ENCODE measurements at regions not wholly inside any gene's neighbourhood (a gene's known extent, or its start where the extent isn't known, plus 50 kb on each side); places are given as distances from the start of the nearest gene placed in this dataset.

DNA sequence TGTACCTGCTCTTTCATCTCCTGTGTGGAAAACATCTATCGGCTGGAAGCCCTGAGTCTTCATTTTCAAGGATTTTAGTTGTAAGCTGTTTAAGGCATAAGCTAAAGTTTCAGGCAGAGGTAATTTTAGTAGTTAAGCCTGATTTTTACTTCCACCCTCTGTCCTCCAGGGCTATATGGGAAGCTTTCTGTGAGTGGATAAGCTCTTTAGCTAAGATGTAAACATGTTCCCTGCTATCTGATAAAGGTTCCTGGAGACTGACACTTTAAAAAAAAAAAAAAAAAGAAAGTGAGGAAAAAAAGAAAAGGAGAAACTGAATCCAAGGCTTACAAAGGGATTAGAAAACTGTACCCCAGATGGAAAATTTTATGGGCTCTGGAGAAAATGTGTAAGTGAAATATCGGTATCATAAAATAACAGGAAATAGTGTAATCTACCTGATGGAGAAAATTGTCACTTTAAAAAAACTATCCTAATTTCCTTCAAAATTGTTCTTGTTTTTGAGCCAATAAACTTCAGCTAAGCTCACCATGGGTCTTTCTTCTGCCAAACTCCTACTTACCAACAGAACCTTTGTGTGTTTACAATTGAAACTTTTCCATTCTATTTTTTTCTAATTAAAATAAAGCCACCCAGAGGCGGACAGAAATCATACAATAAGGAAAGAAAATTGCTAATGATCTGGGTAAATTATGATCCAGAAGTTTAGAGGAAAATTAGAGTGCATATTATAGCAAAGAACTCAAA, 180.5 kb downstream of the TGFB2 start:
- Histone ChIP-seq H3K4me3 (ENCODE audit: extremely low read depth in 1 of 4, insufficient read depth in 2 of 4, low read depth in 3 of 4, low read length in 4 of 4) (no peak overlapping the region), H2AFZ (ENCODE audit: low read length) (0 out of 2 replicates have a peak overlapping the region, but pooled peaks have one; percentile 17), H4K5ac (ENCODE audit: insufficient read length, low read depth, low read length) (no peak overlapping the region), H2AK5ac (ENCODE audit: low read depth, low read length) (no peak overlapping the region), H4K8ac (ENCODE audit: extremely low read depth, insufficient read depth, low read length) (no peak overlapping the region), H3K14ac (ENCODE audit: insufficient read length) (no peak overlapping the region), H2BK5ac (ENCODE audit: low read depth, low read length) (no peak overlapping the region), H3K9me3 (ENCODE audit: insufficient read depth in 2 of 2, low read depth in 1 of 2, low read length in 1 of 2) (no peaks in the 10 kb centered on the region), H3K23me2 (ENCODE audit: low read depth, low read length) (no peaks in the 10 kb centered on the region), H2BK15ac (ENCODE audit: low read length) (no peak overlapping the region), H3K27me3 (replicated peaks in 1 of 4; ENCODE audit: control insufficient read depth in 3 of 4, extremely low read depth in 1 of 4, insufficient read depth in 3 of 4, low read length in 3 of 4) (no peaks in the 10 kb centered on the region), H2BK12ac (ENCODE audit: low read depth, low read length) (no peak overlapping the region), H3K4me2 (ENCODE audit: insufficient read depth in 1 of 2, low read depth in 2 of 2, low read length in 2 of 2) (no peak overlapping the region), H3K4ac (replicated peaks; ENCODE audit: insufficient read length, low read depth, low read length) (no peak overlapping the region), H4K91ac (replicated peaks; ENCODE audit: insufficient read length, low read length) (no peak overlapping the region), H3K27ac (ENCODE audit: low read depth, low read length) (no peak overlapping the region), H3K79me2 (ENCODE audit: control insufficient read depth in 1 of 2, insufficient read depth in 2 of 2, low read length in 2 of 2) (no peaks in the 10 kb centered on the region), H3K4me1 (replicated peaks in 1 of 4; ENCODE audit: control insufficient read depth in 3 of 4, insufficient read depth in 4 of 4, low read length in 3 of 4) (no peaks in the 10 kb centered on the region; a peak in 1 of 7 replicates), H2BK120ac (replicated peaks; ENCODE audit: low read depth, low read length) (no peak overlapping the region), H3K23ac (ENCODE audit: insufficient read length) (no peak overlapping the region), H3K56ac (replicated peaks; ENCODE audit: insufficient read length, low read depth, low read length) (no peak overlapping the region), H4K20me1 (replicated peaks in 1 of 2; ENCODE audit: control insufficient read depth in 1 of 2, insufficient read depth in 2 of 2, low read length in 2 of 2) (no peaks in the 10 kb centered on the region), H3K36me3 (ENCODE audit: control insufficient read depth in 2 of 4, insufficient read depth in 4 of 4, low read length in 3 of 4) (no peaks in the 10 kb centered on the region), H3K18ac (ENCODE audit: extremely low read depth, low read length) (no peak overlapping the region), H2BK20ac (ENCODE audit: low read length) (no peak overlapping the region), H3K79me1 (ENCODE audit: low read depth, low read length) (no peaks in the 10 kb centered on the region), H3K9ac (replicated peaks in 1 of 4; ENCODE audit: extremely low read depth in 1 of 4, low read depth in 3 of 4, low read length in 3 of 4) (no peak overlapping the region)
- DNase-seq (ENCODE audit: low read depth in 1 of 2, low spot score in 2 of 2) (no peak), FAIRE-seq (no peak)
- 90% methylated on average over 3 of the region's 3 CpGs; no CpG with 5 or more reads in 1 of the 2 experiments for WGBS, 2 experiments (ENCODE audit: extremely low coverage in 1 of 2, insufficient coverage in 1 of 2, insufficient read length in 1 of 2, insufficient replicate concordance in 2 of 2, low coverage in 1 of 2, low lambda C conversion rate in 2 of 2, missing lambda C conversion rate in 1 of 2)
- ChIA-PET POLR2A (ENCODE audit: partially characterized antibody) (interaction anchor here (0.7 kb wide), 1 partner anchor 197 kb away, joined by 3 read pairs; no protein-coding TSS in a partner anchor), CTCF (ENCODE audit: partially characterized antibody) (interaction anchor here (0.7 to 1.9 kb wide), 3 partner anchors 10 to 196 kb away, joined by 4 to 7 read pairs (median 4); no protein-coding TSS in a partner anchor)
- TF ChIP-seq, protein P1, sequence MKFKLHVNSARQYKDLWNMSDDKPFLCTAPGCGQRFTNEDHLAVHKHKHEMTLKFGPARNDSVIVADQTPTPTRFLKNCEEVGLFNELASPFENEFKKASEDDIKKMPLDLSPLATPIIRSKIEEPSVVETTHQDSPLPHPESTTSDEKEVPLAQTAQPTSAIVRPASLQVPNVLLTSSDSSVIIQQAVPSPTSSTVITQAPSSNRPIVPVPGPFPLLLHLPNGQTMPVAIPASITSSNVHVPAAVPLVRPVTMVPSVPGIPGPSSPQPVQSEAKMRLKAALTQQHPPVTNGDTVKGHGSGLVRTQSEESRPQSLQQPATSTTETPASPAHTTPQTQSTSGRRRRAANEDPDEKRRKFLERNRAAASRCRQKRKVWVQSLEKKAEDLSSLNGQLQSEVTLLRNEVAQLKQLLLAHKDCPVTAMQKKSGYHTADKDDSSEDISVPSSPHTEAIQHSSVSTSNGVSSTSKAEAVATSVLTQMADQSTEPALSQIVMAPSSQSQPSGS (IDR thresholded peaks at IDR 0.05; ENCODE audit: low read length) = no peak
- TF ChIP-seq HDAC2 (IDR thresholded peaks at IDR 0.05; ENCODE audit: borderline replicate concordance in 1 of 2, low read depth in 2 of 2, low read length in 2 of 2) = no peak
- TF ChIP-seq HDAC6 (IDR thresholded peaks at IDR 0.05; ENCODE audit: low read depth, low read length) = no peak
- no peak for TF ChIP-seq CREB1 (IDR thresholded peaks at IDR 0.05)
- no peak for TF ChIP-seq RAD21 (IDR thresholded peaks at IDR 0.05 in 1 of 2, conservative IDR thresholded peaks at IDR 0.05 in 1 of 2; ENCODE audit: low read depth in 2 of 2, low read length in 2 of 2)
- TF ChIP-seq, protein P2, sequence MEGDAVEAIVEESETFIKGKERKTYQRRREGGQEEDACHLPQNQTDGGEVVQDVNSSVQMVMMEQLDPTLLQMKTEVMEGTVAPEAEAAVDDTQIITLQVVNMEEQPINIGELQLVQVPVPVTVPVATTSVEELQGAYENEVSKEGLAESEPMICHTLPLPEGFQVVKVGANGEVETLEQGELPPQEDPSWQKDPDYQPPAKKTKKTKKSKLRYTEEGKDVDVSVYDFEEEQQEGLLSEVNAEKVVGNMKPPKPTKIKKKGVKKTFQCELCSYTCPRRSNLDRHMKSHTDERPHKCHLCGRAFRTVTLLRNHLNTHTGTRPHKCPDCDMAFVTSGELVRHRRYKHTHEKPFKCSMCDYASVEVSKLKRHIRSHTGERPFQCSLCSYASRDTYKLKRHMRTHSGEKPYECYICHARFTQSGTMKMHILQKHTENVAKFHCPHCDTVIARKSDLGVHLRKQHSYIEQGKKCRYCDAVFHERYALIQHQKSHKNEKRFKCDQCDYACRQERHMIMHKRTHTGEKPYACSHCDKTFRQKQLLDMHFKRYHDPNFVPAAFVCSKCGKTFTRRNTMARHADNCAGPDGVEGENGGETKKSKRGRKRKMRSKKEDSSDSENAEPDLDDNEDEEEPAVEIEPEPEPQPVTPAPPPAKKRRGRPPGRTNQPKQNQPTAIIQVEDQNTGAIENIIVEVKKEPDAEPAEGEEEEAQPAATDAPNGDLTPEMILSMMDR (IDR thresholded peaks at IDR 0.05; ENCODE audit: control extremely low read depth in 1 of 3, insufficient read depth in 1 of 3, low read depth in 1 of 3, low read length in 3 of 3) = no peak
- TF ChIP-seq RXRA (IDR thresholded peaks at IDR 0.05; ENCODE audit: insufficient read depth, low read depth, low read length) = no peak
- TF ChIP-seq BACH1 (IDR thresholded peaks at IDR 0.05; ENCODE audit: low read length) = no peak
